ENCODE measurements at regions not wholly inside any gene's neighbourhood (a gene's known extent, or its start where the extent isn't known, plus 50 kb on each side); places are given as distances from the start of the nearest gene placed in this dataset.

- DNase-seq, result no peak
- ATAC-seq (ENCODE audit: low read depth), result no peak
- Histone ChIP-seq H3K4ac (ENCODE audit: low read depth, low read length) (no peak overlapping the region), H2AK9ac (replicated peaks; ENCODE audit: low read depth, low read length, poor library complexity) (no peak overlapping the region), H4K20me1 (ENCODE audit: insufficient read depth, low read length) (no peaks in the 10 kb centered on the region), H3K4me3 (ENCODE audit: insufficient read depth, low read depth, low read length) (no peak overlapping the region), H2BK15ac (ENCODE audit: low read depth, low read length) (no peak overlapping the region), H3K79me1 (ENCODE audit: low read depth in 1 of 2, low read length in 2 of 2) (no peaks in the 10 kb centered on the region), H3K9me3 (ENCODE audit: control insufficient read depth, insufficient read depth, low read length) (no peaks in the 10 kb centered on the region), H3K9ac (ENCODE audit: low read depth, low read length) (no peak overlapping the region), H2AK5ac (ENCODE audit: low read depth, low read length) (no peak overlapping the region), H2BK20ac (ENCODE audit: low read depth, low read length) (no peak overlapping the region), H3K9me1 (ENCODE audit: insufficient read depth, low read length) (no peaks in the 10 kb centered on the region; the same call in 1 of the 2 replicates), H3K36me3 (ENCODE audit: control insufficient read depth, insufficient read depth, low read length) (no peaks in the 10 kb centered on the region), H3K14ac (replicated peaks; ENCODE audit: low read depth, low read length) (no peak overlapping the region), H3K56ac (ENCODE audit: extremely low read depth, insufficient read depth, low read length) (no peak overlapping the region), H4K8ac (ENCODE audit: low read depth in 2 of 2, low read length in 2 of 2) (no peak overlapping the region), H3K4me1 (ENCODE audit: control insufficient read depth, insufficient read depth, low read length) (no peaks in the 10 kb centered on the region), H2BK5ac (ENCODE audit: low read depth, low read length, poor library complexity, severe bottlenecking) (no peak overlapping the region), H3K18ac (ENCODE audit: low read depth, low read length) (no peak overlapping the region), H4K91ac (ENCODE audit: insufficient read depth, low read depth, low read length) (no peak overlapping the region), H3K27ac (ENCODE audit: insufficient read depth, low read length) (no peak overlapping the region), H4K5ac (ENCODE audit: low read depth, low read length) (no peak overlapping the region), H3K27me3 (ENCODE audit: control insufficient read depth, insufficient read depth, low read length) (no peaks in the 10 kb centered on the region), H3K23ac (ENCODE audit: low read depth, low read length) (no peak overlapping the region), H2BK120ac (ENCODE audit: low read depth, low read length) (no peak overlapping the region), H2AFZ (replicated peaks; ENCODE audit: low read length, poor library complexity) (no peak overlapping the region), H3K4me2 (ENCODE audit: low read depth, low read length) (no peak overlapping the region)
- in situ Hi-C loops (cut with MboI; ENCODE audit: low sequenced_read_pairs), result no loop called here
- POLR2A ChIA-PET (ENCODE audit: unreplicated experiment), result no interaction called here
- CTCF ChIA-PET, result no interaction called here
- BruUV-seq (replicated peaks), result no TSS peak
- TF ChIP-seq USF2 (IDR thresholded peaks at IDR 0.05; ENCODE audit: low read depth, low read length) (no peak), ELK1 (IDR thresholded peaks at IDR 0.05; ENCODE audit: borderline replicate concordance, low read depth, low read length) (no peak), NFE2L2 (IDR thresholded peaks at IDR 0.05; ENCODE audit: low read depth, low read length) (no peak), RFX5 (IDR thresholded peaks at IDR 0.05; ENCODE audit: low read depth, low read length) (no peak), CEBPB (IDR thresholded peaks at IDR 0.05; ENCODE audit: low read depth, low read length) (no peak), CHD1 (IDR thresholded peaks at IDR 0.05; ENCODE audit: low read depth, low read length) (no peak), MXI1 (IDR thresholded peaks at IDR 0.05; ENCODE audit: borderline replicate concordance, low read depth, low read length) (no peak), CTCF (conservative IDR thresholded peaks at IDR 0.05; ENCODE audit: low read depth, low read length) (no peak), MAFK (IDR thresholded peaks at IDR 0.05; ENCODE audit: low read depth, low read length) (no peak), RCOR1 (IDR thresholded peaks at IDR 0.05; ENCODE audit: insufficient replicate concordance, low read length) (no peak), POLR2A (IDR thresholded peaks at IDR 0.05; ENCODE audit: low read depth, low read length) (no peak), SMC3 (IDR thresholded peaks at IDR 0.05; ENCODE audit: low read depth, low read length) (no peak), RAD21 (IDR thresholded peaks at IDR 0.05; ENCODE audit: low read length) (no peak), FOS (IDR thresholded peaks at IDR 0.05; ENCODE audit: low read depth, low read length) (no peak), BHLHE40 (IDR thresholded peaks at IDR 0.05; ENCODE audit: low read depth, low read length) (no peak), MAZ (IDR thresholded peaks at IDR 0.05; ENCODE audit: borderline replicate concordance, low read depth, low read length) (no peak)
- intact Hi-C loops (cut with micrococcal nuclease), result loop anchor here (10.0 kb wide), 1 partner anchor 346 kb away; no protein-coding TSS in a partner anchor
- dilution Hi-C loops (cut with HindIII; ENCODE audit: low sequenced_read_pairs, unreplicated experiment), result no loop called here
- WGBS, 2 experiments (ENCODE audit: extremely low coverage in 2 of 2, insufficient read length in 1 of 2), result no CpG with 5 or more reads among the region's 5 CpGs
Measured at GRCh38 chr5:35430381-35431162, 187.1 kb upstream of the SPEF2 start.

Data from IMR-90 (cell line).